ENCODE measurements at regions not wholly inside any gene's neighbourhood (a gene's known extent, or its start where the extent isn't known, plus 50 kb on each side); places are given as distances from the start of the nearest gene placed in this dataset.

- TF ChIP-seq ELK1 (CRISPR knock-in tag; IDR thresholded peaks at IDR 0.05) (no peak), NCOA4 (IDR thresholded peaks at IDR 0.05; ENCODE audit: partially characterized antibody) (no peak), FOSL1 (tag; conservative IDR thresholded peaks at IDR 0.05) (no peak)
Measured at GRCh38 chr6:164870164-164870563, 439.2 kb downstream of the C6orf118 start (continued).

GRCh38 chr6:164861967-164862366 is 447.4 kb downstream of the C6orf118 start:
- no peak for DNase-seq (ENCODE audit: extremely low read depth in 1 of 4, low spot score in 3 of 4)
- WGBS (ENCODE audit: insufficient coverage, low coverage, missing lambda C conversion rate): 0% methylated on average over 4 of the region's 4 CpGs
- Histone ChIP-seq H3K27me3 (ENCODE audit: control insufficient read depth in 2 of 2, insufficient read depth in 2 of 2, low read length in 2 of 2) (no peaks in the 10 kb centered on the region), H3K36me3 (ENCODE audit: control insufficient read depth, insufficient read depth, low read length) (no peaks in the 10 kb centered on the region), H3K4me2 (ENCODE audit: insufficient read depth, low read length) (no peak overlapping the region), H3K79me2 (ENCODE audit: control insufficient read depth, insufficient read depth, low read length) (no peaks in the 10 kb centered on the region), H3K9me1 (ENCODE audit: control insufficient read depth, insufficient read depth, low read length) (no peaks in the 10 kb centered on the region), H4K20me1 (replicated peaks; ENCODE audit: control insufficient read depth, insufficient read depth, low read length) (no peaks in the 10 kb centered on the region), H3K4me1 (replicated peaks in 1 of 2; ENCODE audit: control insufficient read depth in 2 of 2, insufficient read depth in 2 of 2, low read length in 2 of 2) (no peaks in the 10 kb centered on the region), H3K27ac (ENCODE audit: extremely low read depth, low read depth, low read length) (no peak overlapping the region), H3K9ac (ENCODE audit: insufficient read depth in 1 of 2, low read depth in 2 of 2, low read length in 2 of 2) (no peak overlapping the region), H3K4me3 (no peak overlapping the region), H3K9me3 (replicated peaks; ENCODE audit: control insufficient read depth, insufficient read depth, low read depth, low read length) (peaks cover 3% of the 10 kb centered on the region; the same call in 1 of the 2 replicates), H2AFZ (ENCODE audit: low read depth, low read length) (no peak overlapping the region)
- in situ Hi-C loops (cut with MboI): no loop called here
- TF ChIP-seq CTCFL (IDR thresholded peaks at IDR 0.05; ENCODE audit: borderline replicate concordance, insufficient read depth, low read depth, low read length, poor library complexity, severe bottlenecking) (no peak), POLR2B (IDR thresholded peaks at IDR 0.05; ENCODE audit: low read depth, partially characterized antibody) (no peak), KHSRP (IDR thresholded peaks at IDR 0.05) (no peak), KLF1 (tag; IDR thresholded peaks at IDR 0.05) (no peak), ATF3 (IDR thresholded peaks at IDR 0.05) (no peak), ATF3 (CRISPR knock-in tag; conservative IDR thresholded peaks at IDR 0.05) (no peak), ZC3H11A (IDR thresholded peaks at IDR 0.05; ENCODE audit: low read depth, low read length) (no peak), EP400 (IDR thresholded peaks at IDR 0.05) (no peak), SMARCB1 (IDR thresholded peaks at IDR 0.05; ENCODE audit: insufficient read length, low read depth) (no peak), CBX2 (IDR thresholded peaks at IDR 0.05; ENCODE audit: insufficient read depth, low read length, poor library complexity, severe bottlenecking) (no peak), ZNF561 (CRISPR knock-in tag; conservative IDR thresholded peaks at IDR 0.05) (no peak)
- intact Hi-C loops (cut with micrococcal nuclease): no loop called here
- ChIA-PET CTCF (ENCODE audit: low intra/inter-chr PET ratio) (no interaction called here), POLR2A (no interaction called here)
- no peak for ATAC-seq
- no peak for FAIRE-seq
- no TSS peak for BruUV-seq (replicated peaks)

Data from K562 (cell line).